PC-3 (cell line): ENCODE measurements at regions not wholly inside any gene's neighbourhood (a gene's known extent, or its start where the extent isn't known, plus 50 kb on each side); places are given as distances from the start of the nearest gene placed in this dataset.
A peak's percentile ranks its signal among the peaks of the same experiment; 100 is the strongest.

Source experiments
- ATAC-seq: fragments of 200-7000 bp; cut with Tn5 transposase; 2 replicates; pipeline ENCODE4 v1.9.1; 2020; ENCODE audit warnings: mild to moderate bottlenecking, moderate library complexity
- BruUV-seq: library from RNA; stranded (reverse); fragments of 400-500 nt; replicated peaks from 2 replicates; lab custom pipeline; 2021; lab: Mats Ljungman, UMichigan
- CTCF ChIA-PET: fragments of 300-600 bp; sonication (Branson Sonifier 250); formaldehyde crosslinking; loops from one replicate; lab custom pipeline; 2022; ENCODE audit warnings: antibody characterized with exemption; lab: Charles Lee
- POLR2A ChIA-PET: fragments of 300-600 bp; sonication (Branson Sonifier 250); formaldehyde crosslinking; loops from one replicate; lab custom pipeline; 2022; ENCODE audit warnings: antibody characterized with exemption; ENCODE audit not compliant: unreplicated experiment; lab: Charles Lee
- DNase-seq: peaks from one replicate; pipeline ENCODE4 v3.0.0-alpha.2; 2015
- H2AFZ ChIP-seq: fragments of 300-600 bp; sonication (generic); 2 replicates; pipeline ENCODE4 v1.6.0; 2016; ENCODE audit warnings: antibody characterized with exemption, low read length
- H3F3A ChIP-seq: fragments of 300-600 bp; sonication (generic); one replicate; pipeline ENCODE4 v1.6.0; 2017; ENCODE audit warnings: antibody characterized with exemption, low read length, control low read depth, mild to moderate bottlenecking; ENCODE audit not compliant: unreplicated experiment
- H3K27ac ChIP-seq: fragments of 300-600 bp; sonication (generic); 2 replicates; pipeline ENCODE4 v1.5.1; 2016; ENCODE audit warnings: mild to moderate bottlenecking, low read length
- H3K27me3 ChIP-seq: fragments of 300-600 bp; sonication (generic); 2 replicates; pipeline ENCODE4 v1.6.1; 2016; ENCODE audit warnings: low read length, mixed read lengths
- H3K36me3 ChIP-seq: fragments of 300-600 bp; sonication (generic); 2 replicates; pipeline ENCODE4 v1.6.1; 2016; ENCODE audit warnings: low read depth, mixed run types, low read length, mixed read lengths
- H3K4me1 ChIP-seq: fragments of 300-600 bp; sonication (generic); 2 replicates; pipeline ENCODE4 v1.5.1; 2016; ENCODE audit warnings: low read length; ENCODE audit not compliant: insufficient read depth
- H3K4me2 ChIP-seq: fragments of 300-600 bp; sonication (generic); 2 replicates; pipeline ENCODE4 v1.6.0; 2016; ENCODE audit warnings: low read length
- H3K4me3 ChIP-seq: fragments of 300-600 bp; sonication (generic); 2 replicates; pipeline ENCODE4 v1.5.1; 2016; ENCODE audit warnings: mild to moderate bottlenecking, low read length, mixed read lengths
- H3K79me2 ChIP-seq: fragments of 300-600 bp; sonication (generic); 2 replicates; pipeline ENCODE4 v1.6.1; 2017; ENCODE audit warnings: low read length, mixed read lengths
- H3K9ac ChIP-seq: fragments of 300-600 bp; sonication (generic); 2 replicates; pipeline ENCODE4 v1.6.0; 2016; ENCODE audit warnings: mild to moderate bottlenecking, low read length
- H3K9me2 ChIP-seq: fragments of 300-600 bp; sonication (generic); replicated peaks from 2 replicates; pipeline ENCODE4 v1.6.1; 2016; ENCODE audit warnings: mixed run types, low read length, mixed read lengths
- H3K9me3 ChIP-seq: fragments of 300-600 bp; sonication (generic); 2 replicates; pipeline ENCODE4 v1.6.1; 2016; ENCODE audit warnings: low read length, mixed read lengths
- H4K20me1 ChIP-seq: fragments of 300-600 bp; sonication (generic); 2 replicates; pipeline ENCODE4 v1.6.1; 2016; ENCODE audit warnings: low read length, mixed read lengths
- EZH2 ChIP-seq: fragments of 300-600 bp; sonication (generic); IDR thresholded peaks from one replicate; pipeline ENCODE4 v1.6.1; 2017; ENCODE audit warnings: antibody characterized with exemption, mild to moderate bottlenecking, low read length; ENCODE audit not compliant: unreplicated experiment
- EZH2phosphoT487 ChIP-seq: fragments of 300-600 bp; sonication (generic); IDR thresholded peaks from 2 replicates; pipeline ENCODE4 v1.6.1; 2018; ENCODE audit warnings: mild to moderate bottlenecking, antibody characterized with exemption, low read length, borderline replicate concordance
- intact Hi-C: fragments of 100-400 bp; cut with micrococcal nuclease; formaldehyde crosslinking; loops from 2 replicates; pipeline ENCODE4 v1.9.0; 2023
- TF ChIP-seq, protein P1 (sequence below): fragments of 300-600 bp; sonication (generic); conservative IDR thresholded peaks from 2 replicates; pipeline ENCODE4 v1.5.1; 2017; ENCODE audit warnings: antibody characterized with exemption, low read depth, mild to moderate bottlenecking, low read length

DNA sequence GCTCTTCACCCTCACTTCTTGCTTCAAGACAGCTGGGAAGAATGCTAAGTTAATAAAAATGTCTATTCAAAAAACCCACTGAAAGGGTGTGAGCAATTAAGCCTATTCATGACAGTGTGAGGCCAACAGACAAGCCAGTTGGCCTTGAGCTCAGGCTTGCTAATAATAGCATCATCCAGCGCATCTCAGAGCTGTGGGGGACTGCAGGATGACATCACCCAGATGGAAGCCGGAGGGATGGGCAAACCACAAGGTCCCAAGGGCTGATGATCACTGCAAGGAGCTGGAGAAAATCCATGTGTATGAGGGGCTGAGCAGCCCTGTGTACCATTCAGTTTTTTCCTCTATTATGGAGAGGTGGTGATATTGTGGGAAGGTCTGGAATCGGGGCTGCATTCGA is 770.4 kb downstream of the TNS3 start:
- Histone ChIP-seq H3F3A (no peaks in the 10 kb centered on the region), H2AFZ (no peak overlapping the region), H3K9me3 (no peaks in the 10 kb centered on the region), H3K79me2 (no peaks in the 10 kb centered on the region), H3K27me3 (no peaks in the 10 kb centered on the region), H3K4me1 (peaks cover 22% of the 10 kb centered on the region), H3K9me2 (no peaks in the 10 kb centered on the region), H3K4me2 (0 out of 2 replicates have a peak overlapping the region, but pooled peaks have one; percentile 33), H3K27ac (peak overlapping the region; percentile 33), H3K36me3 (no peaks in the 10 kb centered on the region), H4K20me1 (no peaks in the 10 kb centered on the region), H3K9ac (no peak overlapping the region), H3K4me3 (no peak overlapping the region)
- BruUV-seq = no TSS peak
- peak; percentile 82 for ATAC-seq
- intact Hi-C loops = no loop called here
- TF ChIP-seq EZH2phosphoT487 = no peak
- TF ChIP-seq, protein P1, sequence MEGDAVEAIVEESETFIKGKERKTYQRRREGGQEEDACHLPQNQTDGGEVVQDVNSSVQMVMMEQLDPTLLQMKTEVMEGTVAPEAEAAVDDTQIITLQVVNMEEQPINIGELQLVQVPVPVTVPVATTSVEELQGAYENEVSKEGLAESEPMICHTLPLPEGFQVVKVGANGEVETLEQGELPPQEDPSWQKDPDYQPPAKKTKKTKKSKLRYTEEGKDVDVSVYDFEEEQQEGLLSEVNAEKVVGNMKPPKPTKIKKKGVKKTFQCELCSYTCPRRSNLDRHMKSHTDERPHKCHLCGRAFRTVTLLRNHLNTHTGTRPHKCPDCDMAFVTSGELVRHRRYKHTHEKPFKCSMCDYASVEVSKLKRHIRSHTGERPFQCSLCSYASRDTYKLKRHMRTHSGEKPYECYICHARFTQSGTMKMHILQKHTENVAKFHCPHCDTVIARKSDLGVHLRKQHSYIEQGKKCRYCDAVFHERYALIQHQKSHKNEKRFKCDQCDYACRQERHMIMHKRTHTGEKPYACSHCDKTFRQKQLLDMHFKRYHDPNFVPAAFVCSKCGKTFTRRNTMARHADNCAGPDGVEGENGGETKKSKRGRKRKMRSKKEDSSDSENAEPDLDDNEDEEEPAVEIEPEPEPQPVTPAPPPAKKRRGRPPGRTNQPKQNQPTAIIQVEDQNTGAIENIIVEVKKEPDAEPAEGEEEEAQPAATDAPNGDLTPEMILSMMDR = no peak
- POLR2A ChIA-PET = no interaction called here
- CTCF ChIA-PET = no interaction called here
- DNase-seq = peak; percentile 59

DNA sequence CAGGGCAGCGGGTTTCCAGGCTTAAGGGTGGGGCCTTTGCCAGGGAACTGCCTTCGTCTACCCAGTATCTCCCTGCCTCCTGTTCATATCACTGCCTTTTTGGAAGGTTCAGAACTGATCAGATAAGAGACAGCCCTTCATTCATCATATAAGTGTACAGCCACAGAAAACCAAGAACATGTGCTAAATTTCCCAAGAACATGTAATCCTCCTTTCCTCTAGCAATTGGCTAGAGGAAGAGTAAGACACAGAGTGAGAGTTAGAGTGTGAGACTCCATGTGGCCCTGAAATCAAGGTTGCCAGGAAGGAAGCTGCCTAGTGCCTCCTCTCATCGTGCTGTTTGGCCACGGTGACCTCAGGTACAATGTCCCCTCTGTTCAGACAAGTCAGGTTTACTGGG is 770.9 kb downstream of the TNS3 start:
- CTCF ChIA-PET = no interaction called here
- intact Hi-C loops = no loop called here
- no peak overlapping the region for H2AFZ ChIP-seq

DNA sequence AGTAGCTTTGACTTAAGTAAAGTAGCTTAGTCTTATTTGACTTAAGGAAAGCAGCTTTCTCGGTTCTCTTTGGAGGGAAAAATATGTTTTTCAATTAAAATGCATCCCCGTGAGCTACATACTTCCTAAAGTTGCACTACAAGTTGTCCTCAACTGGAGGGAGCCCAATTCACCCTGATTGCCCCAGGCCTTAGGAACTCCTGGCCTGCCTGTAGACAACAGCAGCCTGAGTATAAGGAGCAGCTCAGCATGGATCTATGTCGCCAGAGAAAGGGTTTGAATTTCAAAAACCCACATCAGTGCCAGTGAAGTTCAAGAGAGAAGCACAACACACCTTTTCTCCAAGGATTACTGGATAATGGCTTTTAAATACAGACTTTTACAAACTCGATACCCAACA is 772.0 kb downstream of the TNS3 start:
- H3K9me2 ChIP-seq = no peaks in the 10 kb centered on the region
- H3K4me1 ChIP-seq = peaks cover 14% of the 10 kb centered on the region
- H3K4me3 ChIP-seq = no peak overlapping the region
- H3K36me3 ChIP-seq = no peaks in the 10 kb centered on the region
- BruUV-seq = no TSS peak
- ATAC-seq = no peak
- H2AFZ ChIP-seq = no peak overlapping the region
- no peak overlapping the region for H3K27ac ChIP-seq
- no peak overlapping the region for H3K4me2 ChIP-seq
- CTCF ChIA-PET = no interaction called here
- TF ChIP-seq EZH2 = no peak
- TF ChIP-seq EZH2phosphoT487 = no peak
- TF ChIP-seq, protein P1 = no peak
- POLR2A ChIA-PET = no interaction called here
- intact Hi-C loops = no loop called here
- H3K9me3 ChIP-seq = no peaks in the 10 kb centered on the region
- DNase-seq = no peak
- no peaks in the 10 kb centered on the region for H4K20me1 ChIP-seq
- no peaks in the 10 kb centered on the region for H3K27me3 ChIP-seq
- no peaks in the 10 kb centered on the region for H3K79me2 ChIP-seq
- no peak overlapping the region for H3K9ac ChIP-seq
- no peaks in the 10 kb centered on the region for H3F3A ChIP-seq

More for the DNA sequence above, 770.9 kb downstream of the TNS3 start:
- Histone ChIP-seq H3K4me3 (no peak overlapping the region), H3K79me2 (no peaks in the 10 kb centered on the region), H3K9ac (no peak overlapping the region), H3K36me3 (no peaks in the 10 kb centered on the region), H3K9me2 (no peaks in the 10 kb centered on the region), H3F3A (no peaks in the 10 kb centered on the region), H3K4me1 (peaks cover 17% of the 10 kb centered on the region), H4K20me1 (no peaks in the 10 kb centered on the region), H3K27me3 (no peaks in the 10 kb centered on the region), H3K4me2 (0 out of 2 replicates have a peak overlapping the region, but pooled peaks have one; percentile 33), H3K9me3 (no peaks in the 10 kb centered on the region), H3K27ac (peak overlapping the region; percentile 33)
- POLR2A ChIA-PET = no interaction called here
- DNase-seq (no peak), ATAC-seq (no peak)
- no peak for TF ChIP-seq EZH2
- TF ChIP-seq EZH2phosphoT487 = no peak
- TF ChIP-seq, protein P1 = no peak
- BruUV-seq = no TSS peak
